Fibroblast of skin of right quadriceps (primary cell): ENCODE measurements at regions not wholly inside any gene's neighbourhood (a gene's known extent, or its start where the extent isn't known, plus 50 kb on each side); places are given as distances from the start of the nearest gene placed in this dataset.

Experiments
- DNase-seq: peaks from one replicate; pipeline ENCODE4 v3.0.0-alpha.2; 2013

GRCh38 chr2:133816037-133816436 is 247.8 kb upstream of the NCKAP5 start:
- no peak for DNase-seq

GRCh38 chr2:133817680-133818566 is 249.7 kb upstream of the NCKAP5 start:
- DNase-seq, result peak; percentile 98

GRCh38 chr2:133818661-133819060 is 250.4 kb upstream of the NCKAP5 start:
- no peak for DNase-seq

- DNase-seq, result peak; percentile 66
Measured at GRCh38 chr2:133819906-133820305, 251.6 kb upstream of the NCKAP5 start.

GRCh38 chr2:133821107-133821760 is 253.0 kb upstream of the NCKAP5 start:
- peak; percentile 75 for DNase-seq

- no peak for DNase-seq
Measured at GRCh38 chr2:133822517-133823225, 254.4 kb upstream of the NCKAP5 start.

- no peak for DNase-seq
Measured at GRCh38 chr2:133823226-133823550, 254.9 kb upstream of the NCKAP5 start.

GRCh38 chr2:133824869-133825268 is 256.6 kb upstream of the NCKAP5 start:
- DNase-seq, result no peak

- DNase-seq, result no peak
Measured at GRCh38 chr2:133825778-133826177, 257.5 kb upstream of the NCKAP5 start.

GRCh38 chr2:133828913-133829312 is 260.6 kb upstream of the NCKAP5 start:
- DNase-seq, result no peak

- DNase-seq, result no peak
Measured at GRCh38 chr2:133829450-133830020, 261.3 kb upstream of the NCKAP5 start.

- no peak for DNase-seq
Measured at GRCh38 chr2:133833746-133834145, 265.5 kb upstream of the NCKAP5 start.

- DNase-seq, result no peak
Measured at GRCh38 chr2:133835821-133836619, 267.8 kb upstream of the NCKAP5 start.

- no peak for DNase-seq
Measured at GRCh38 chr2:133836691-133837345, 268.6 kb upstream of the NCKAP5 start.

GRCh38 chr2:133837441-133838094 is 269.3 kb upstream of the NCKAP5 start:
- peak; percentile 81 for DNase-seq

GRCh38 chr2:133838642-133839365 is 270.5 kb upstream of the NCKAP5 start:
- no peak for DNase-seq

- no peak for DNase-seq
Measured at GRCh38 chr2:133839677-133840076, 271.4 kb upstream of the NCKAP5 start.

- no peak for DNase-seq
Measured at GRCh38 chr2:133840761-133841160, 272.5 kb upstream of the NCKAP5 start.

GRCh38 chr2:133841900-133842299 is 273.6 kb upstream of the NCKAP5 start:
- peak; percentile 98 for DNase-seq

GRCh38 chr2:133842446-133842845 is 274.2 kb upstream of the NCKAP5 start:
- no peak for DNase-seq

- peak; percentile 23 for DNase-seq
Measured at GRCh38 chr2:133843091-133843490, 274.8 kb upstream of the NCKAP5 start.
